BLaER1 (cell line): ENCODE measurements at regions not wholly inside any gene's neighbourhood (a gene's known extent, or its start where the extent isn't known, plus 50 kb on each side); places are given as distances from the start of the nearest gene placed in this dataset.
"Not testable (repeated sequence)": the region's sequence is repeated elsewhere in the genome, so short reads cannot be mapped to it uniquely, and the experiment has no call there.

Experiments
- H3K27ac ChIP-seq: shearing (Covaris generic); formaldehyde crosslinking; 2 replicates; pipeline ENCODE4 v1.8.1; 2022
- H3K27me3 ChIP-seq: shearing (Covaris generic); formaldehyde crosslinking; 2 replicates; pipeline ENCODE4 v1.8.1; 2022
- H3K36me3 ChIP-seq: shearing (Covaris generic); formaldehyde crosslinking; 2 replicates; pipeline ENCODE4 v1.8.1; 2022
- H3K4me1 ChIP-seq: shearing (Covaris generic); formaldehyde crosslinking; 2 replicates; pipeline ENCODE4 v1.8.1; 2022
- H3K4me2 ChIP-seq: shearing (Covaris generic); formaldehyde crosslinking; 2 replicates; pipeline ENCODE4 v1.8.1; 2022
- H3K4me3 ChIP-seq: shearing (Covaris generic); formaldehyde crosslinking; 2 replicates; pipeline ENCODE4 v1.8.1; 2022
- H3K9ac ChIP-seq: shearing (Covaris generic); formaldehyde crosslinking; 2 replicates; pipeline ENCODE4 v1.8.1; 2022
- H3K9me3 ChIP-seq: shearing (Covaris generic); formaldehyde crosslinking; 2 replicates; pipeline ENCODE4 v1.8.1; 2022
- H4K20me1 ChIP-seq: shearing (Covaris generic); formaldehyde crosslinking; 2 replicates; pipeline ENCODE4 v1.8.1; 2022
- Cebpa-rat ChIP-seq: shearing (Covaris generic); IDR thresholded peaks from 2 replicates; pipeline ENCODE4 v1.8.1; 2022

GRCh38 chr2:149863227-149863626, 275.7 kb upstream of the MMADHC start:
- Histone ChIP-seq H3K4me1 (peaks cover 37% of the 10 kb centered on the region), H3K4me3 (no peak overlapping the region), H3K36me3 (no peaks in the 10 kb centered on the region), H3K9me3 (peaks cover 30% of the 10 kb centered on the region), H3K27ac (no peak overlapping the region), H3K9ac (no peak overlapping the region), H3K27me3 (no peaks in the 10 kb centered on the region), H3K4me2 (no peak overlapping the region), H4K20me1 (no peaks in the 10 kb centered on the region)
- TF ChIP-seq Cebpa-rat, result no peak

- peaks cover 30% of the 10 kb centered on the region for H3K9me3 ChIP-seq
- H3K4me3 ChIP-seq, result no peak overlapping the region
- TF ChIP-seq Cebpa-rat, result no peak
- no peaks in the 10 kb centered on the region for H4K20me1 ChIP-seq
- no peak overlapping the region for H3K9ac ChIP-seq
- no peaks in the 10 kb centered on the region for H3K27me3 ChIP-seq
- H3K27ac ChIP-seq, result no peak overlapping the region
- peak overlapping the region; percentile 45 for H3K4me2 ChIP-seq
- H3K36me3 ChIP-seq, result no peaks in the 10 kb centered on the region
- H3K4me1 ChIP-seq, result peaks cover 40% of the 10 kb centered on the region
Observed at GRCh38 chr2:149861034-149861433, 273.5 kb upstream of the MMADHC start.

GRCh38 chr2:149860276-149860921, 272.8 kb upstream of the MMADHC start:
- Histone ChIP-seq H3K9ac (no peak overlapping the region), H3K27ac (no peak overlapping the region), H4K20me1 (no peaks in the 10 kb centered on the region), H3K9me3 (peaks cover 27% of the 10 kb centered on the region), H3K4me3 (no peak overlapping the region), H3K4me2 (peak overlapping the region; percentile 45), H3K27me3 (no peaks in the 10 kb centered on the region), H3K4me1 (peaks cover 40% of the 10 kb centered on the region), H3K36me3 (no peaks in the 10 kb centered on the region)
- TF ChIP-seq Cebpa-rat, result no peak

- Histone ChIP-seq H3K36me3 (no peaks in the 10 kb centered on the region), H3K4me2 (peak overlapping the region; percentile 45), H3K4me1 (peaks cover 40% of the 10 kb centered on the region)
Observed at GRCh38 chr2:149858901-149859634, 271.5 kb upstream of the MMADHC start.

GRCh38 chr2:149858216-149858615, 270.6 kb upstream of the MMADHC start:
- H3K27ac ChIP-seq, result no peak overlapping the region
- peaks cover 40% of the 10 kb centered on the region for H3K4me1 ChIP-seq
- no peak for TF ChIP-seq Cebpa-rat
- H3K36me3 ChIP-seq, result no peaks in the 10 kb centered on the region
- no peak overlapping the region for H3K4me3 ChIP-seq
- H3K4me2 ChIP-seq, result peak overlapping the region; percentile 45; the same call in 1 of the 2 replicates
- H3K9me3 ChIP-seq, result peaks cover 7% of the 10 kb centered on the region; the same call in 1 of the 2 replicates
- no peaks in the 10 kb centered on the region for H4K20me1 ChIP-seq
- H3K27me3 ChIP-seq, result no peaks in the 10 kb centered on the region
- H3K9ac ChIP-seq, result no peak overlapping the region

More at GRCh38 chr2:149858901-149859634, 271.5 kb upstream of the MMADHC start:
- no peak overlapping the region for H3K4me3 ChIP-seq
- TF ChIP-seq Cebpa-rat, result no peak
- H3K27ac ChIP-seq, result no peak overlapping the region
- H3K27me3 ChIP-seq, result no peaks in the 10 kb centered on the region
- H3K9me3 ChIP-seq, result peaks cover 13% of the 10 kb centered on the region
- H3K9ac ChIP-seq, result no peak overlapping the region
- no peaks in the 10 kb centered on the region for H4K20me1 ChIP-seq

- no peaks in the 10 kb centered on the region for H3K36me3 ChIP-seq
- H3K9me3 ChIP-seq, result peaks cover 3% of the 10 kb centered on the region; the same call in 1 of the 2 replicates
- H3K27ac ChIP-seq, result no peak overlapping the region
- peaks cover 40% of the 10 kb centered on the region for H3K4me1 ChIP-seq
- H3K4me2 ChIP-seq, result no peak overlapping the region
- H3K27me3 ChIP-seq, result no peaks in the 10 kb centered on the region
- no peak overlapping the region for H3K9ac ChIP-seq
- no peak overlapping the region for H3K4me3 ChIP-seq
- no peak for TF ChIP-seq Cebpa-rat
- H4K20me1 ChIP-seq, result no peaks in the 10 kb centered on the region
Observed at GRCh38 chr2:149857344-149857743, 269.8 kb upstream of the MMADHC start.

- not testable (repeated sequence) for H4K20me1 ChIP-seq, H3K27ac ChIP-seq, H3K4me3 ChIP-seq, H3K4me2 ChIP-seq, H3K9ac ChIP-seq, H3K27me3 ChIP-seq, H3K9me3 ChIP-seq, H3K36me3 ChIP-seq
- peaks cover 29% of the 10 kb centered on the region for H3K4me1 ChIP-seq
Observed at GRCh38 chr2:149855859-149856258, 268.3 kb upstream of the MMADHC start.

- no peaks in the 10 kb centered on the region for H3K36me3 ChIP-seq
- H3K27me3 ChIP-seq, result no peaks in the 10 kb centered on the region
- H3K9me3 ChIP-seq, result no peaks in the 10 kb centered on the region
- H3K4me3 ChIP-seq, result no peak overlapping the region
- H3K9ac ChIP-seq, result no peak overlapping the region
- no peaks in the 10 kb centered on the region for H3K4me1 ChIP-seq
- no peaks in the 10 kb centered on the region for H4K20me1 ChIP-seq
- no peak for TF ChIP-seq Cebpa-rat
- no peak overlapping the region for H3K4me2 ChIP-seq
- no peak overlapping the region for H3K27ac ChIP-seq
Observed at GRCh38 chr2:149849591-149849990, 262.0 kb upstream of the MMADHC start.

GRCh38 chr2:149849136-149849535, 261.6 kb upstream of the MMADHC start:
- Histone ChIP-seq H3K4me3 (no peak overlapping the region), H3K36me3 (no peaks in the 10 kb centered on the region), H3K9me3 (no peaks in the 10 kb centered on the region), H3K27ac (no peak overlapping the region), H3K4me2 (no peak overlapping the region), H3K4me1 (no peaks in the 10 kb centered on the region), H3K9ac (no peak overlapping the region), H3K27me3 (no peaks in the 10 kb centered on the region), H4K20me1 (no peaks in the 10 kb centered on the region)
- TF ChIP-seq Cebpa-rat, result no peak

- Histone ChIP-seq H3K27me3 (no peaks in the 10 kb centered on the region), H3K4me2 (no peak overlapping the region), H3K9ac (no peak overlapping the region), H3K36me3 (no peaks in the 10 kb centered on the region), H3K4me3 (no peak overlapping the region), H3K4me1 (no peaks in the 10 kb centered on the region), H3K9me3 (no peaks in the 10 kb centered on the region), H4K20me1 (no peaks in the 10 kb centered on the region), H3K27ac (no peak overlapping the region)
- no peak for TF ChIP-seq Cebpa-rat
Observed at GRCh38 chr2:149841396-149841795, 253.8 kb upstream of the MMADHC start.
